EH (cell line): ENCODE measurements at regions not wholly inside any gene's neighbourhood (a gene's known extent, or its start where the extent isn't known, plus 50 kb on each side); places are given as distances from the start of the nearest gene placed in this dataset.

Experiments used
- DNase-seq: peaks from one replicate; pipeline ENCODE4 v3.0.0-alpha.2; 2015; ENCODE audit warnings: low read depth

DNA sequence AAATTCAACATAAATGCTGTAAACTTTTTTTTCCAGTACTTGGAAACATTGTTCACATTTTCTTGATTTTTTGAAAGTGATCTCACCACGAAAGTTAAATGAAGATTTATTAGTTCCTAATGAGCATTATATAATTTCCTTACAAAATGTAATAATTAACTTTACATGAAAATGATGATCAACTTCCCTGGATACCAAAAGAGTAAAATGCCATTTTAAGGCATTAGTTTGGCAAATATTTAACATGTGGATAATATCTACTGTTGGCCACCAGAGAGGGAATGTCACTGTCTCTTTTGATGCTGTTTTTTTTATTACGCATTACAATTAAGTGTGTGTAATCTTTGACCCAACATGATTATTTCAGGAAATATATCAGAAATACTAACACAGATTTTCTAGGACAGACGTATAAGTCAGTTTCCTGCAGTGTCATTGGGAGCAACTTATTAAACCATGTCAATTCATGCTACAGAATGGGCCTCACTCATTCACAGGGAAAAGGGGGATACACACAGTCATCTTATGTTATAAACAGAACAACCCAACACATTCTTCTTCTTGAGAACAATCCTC is 903.9 kb upstream of the ADGRL2 start:
- DNase-seq: no peak

DNA sequence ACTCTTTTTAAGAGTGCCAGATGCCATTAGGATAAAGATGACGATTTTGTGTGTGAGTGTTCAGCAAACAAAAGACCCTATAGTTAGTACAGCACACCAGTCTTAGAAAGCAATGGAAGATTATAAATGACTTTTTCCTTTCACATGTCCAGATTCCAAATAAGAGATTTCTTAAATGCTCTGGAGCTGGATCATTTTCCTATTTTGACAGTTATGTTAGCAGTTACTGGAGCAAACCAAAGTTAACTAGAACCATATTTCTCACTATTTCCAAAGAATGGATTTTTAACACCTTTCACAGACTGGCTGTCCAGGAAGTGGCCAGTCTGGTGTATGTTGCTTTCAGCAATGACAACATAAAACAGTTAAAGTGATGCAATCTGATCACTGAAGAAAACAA is 905.8 kb upstream of the ADGRL2 start:
- no peak for DNase-seq

DNA sequence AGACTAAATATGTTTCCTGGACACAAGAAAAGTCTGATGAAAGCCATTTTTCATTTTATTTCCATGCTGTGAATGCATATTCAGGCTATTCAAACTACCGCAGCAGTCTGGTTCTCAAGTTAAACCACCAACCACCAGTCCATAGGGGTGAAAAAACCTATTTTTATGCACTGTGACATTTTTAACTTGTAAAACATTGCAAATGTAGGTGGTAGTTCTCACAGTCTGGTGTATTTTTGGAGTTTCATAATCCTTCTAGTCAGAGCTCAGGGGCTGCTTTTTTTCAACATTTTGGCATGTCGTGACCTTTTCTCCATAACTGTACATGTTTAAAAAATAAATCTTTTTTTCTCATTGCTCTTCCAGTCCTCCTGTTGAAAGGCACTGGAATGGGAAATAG is 907.6 kb upstream of the ADGRL2 start:
- DNase-seq: no peak

DNA sequence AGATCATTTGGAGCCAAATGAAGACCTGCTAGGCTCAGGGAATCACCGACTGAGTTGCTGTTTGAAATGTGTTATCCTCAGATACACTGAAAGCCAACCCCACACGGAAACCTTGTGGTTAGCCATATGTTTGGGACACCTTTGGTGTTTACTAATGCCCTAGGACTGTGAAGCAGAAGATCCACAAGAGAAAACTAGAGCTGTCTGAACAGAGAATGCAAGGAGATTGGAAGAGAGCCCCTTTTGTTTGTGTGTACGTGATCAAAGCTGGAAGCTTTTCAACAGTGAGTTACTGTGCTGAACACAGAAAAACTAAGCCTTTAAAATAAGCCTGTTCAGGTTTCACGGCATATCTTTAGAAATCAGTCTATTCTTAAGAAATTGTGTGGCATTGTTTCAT is 908.2 kb upstream of the ADGRL2 start:
- no peak for DNase-seq

DNA sequence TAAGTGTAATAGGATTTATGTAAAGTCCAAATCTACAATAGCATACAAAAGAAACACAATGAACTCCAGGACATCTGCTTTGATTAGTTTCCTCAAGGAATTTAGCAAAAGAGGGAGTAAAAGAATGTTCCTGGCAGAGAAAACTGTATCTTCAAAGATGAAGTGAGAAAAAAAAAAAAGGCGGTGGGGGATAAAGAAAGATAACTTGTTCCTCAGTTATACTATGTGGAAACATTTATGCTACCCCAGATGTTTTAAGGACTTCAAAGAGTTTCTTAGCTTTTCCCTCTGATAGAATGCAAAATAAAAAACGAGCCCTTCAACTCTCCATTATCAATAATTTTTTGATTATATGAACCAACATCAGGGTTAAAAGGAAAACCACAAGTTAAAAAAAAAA is 908.9 kb upstream of the ADGRL2 start:
- no peak for DNase-seq

DNA sequence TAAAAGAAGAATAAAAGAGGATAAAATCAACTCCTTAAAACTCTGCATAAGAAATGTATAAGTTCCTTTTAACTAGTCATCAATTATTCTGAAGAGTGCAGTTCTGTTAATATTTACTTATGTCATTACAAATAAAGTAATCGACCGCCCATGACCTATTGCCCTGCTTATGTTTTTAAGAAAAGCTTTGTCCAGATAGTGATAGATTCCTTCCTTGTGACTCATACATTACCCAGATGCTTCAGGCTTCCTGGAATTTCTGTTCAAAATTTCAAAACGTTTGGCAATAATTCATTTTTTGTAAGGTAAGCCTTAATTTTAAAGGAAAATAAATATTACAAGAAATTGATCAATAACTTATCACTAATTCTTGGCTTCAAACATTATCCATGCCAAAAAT is 918.2 kb upstream of the ADGRL2 start:
- DNase-seq: peak; percentile 1

DNA sequence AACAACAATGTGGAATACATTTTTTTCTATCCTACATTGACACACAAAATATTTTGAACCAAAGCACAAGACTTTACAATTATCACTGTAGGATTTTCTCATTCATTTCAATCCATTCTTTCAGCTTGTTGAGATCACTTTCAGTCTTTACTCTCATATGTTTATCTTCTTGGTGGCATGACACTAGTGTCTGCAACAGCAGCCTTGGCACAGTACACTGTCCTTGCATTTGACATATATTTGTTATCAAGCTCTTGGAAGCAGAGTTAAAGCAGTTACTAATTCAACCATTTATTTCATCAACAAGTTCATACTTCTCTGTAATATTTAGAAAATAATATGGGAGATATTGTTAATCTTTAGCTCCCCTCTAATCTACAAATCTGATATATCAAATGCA is 922.4 kb upstream of the ADGRL2 start:
- DNase-seq: no peak

DNA sequence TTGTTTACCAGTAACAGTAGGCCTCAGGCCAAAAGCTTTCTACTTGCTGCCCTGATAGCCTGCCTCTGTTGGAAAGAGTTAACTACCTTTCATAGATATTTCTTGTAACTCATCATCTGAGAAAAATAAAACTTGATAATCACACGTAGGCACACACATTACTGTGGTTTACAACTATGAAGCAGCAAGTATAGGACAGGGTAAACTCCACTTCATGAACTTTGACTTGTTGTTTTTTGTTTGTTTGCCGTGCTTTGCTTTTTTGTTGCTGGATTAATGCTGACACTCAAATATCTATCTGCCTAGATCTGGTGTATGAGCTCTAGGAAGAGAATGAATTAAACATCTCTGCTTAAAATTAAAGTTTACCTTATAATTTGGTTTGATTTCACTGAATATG is 924.7 kb upstream of the ADGRL2 start:
- no peak for DNase-seq

DNA sequence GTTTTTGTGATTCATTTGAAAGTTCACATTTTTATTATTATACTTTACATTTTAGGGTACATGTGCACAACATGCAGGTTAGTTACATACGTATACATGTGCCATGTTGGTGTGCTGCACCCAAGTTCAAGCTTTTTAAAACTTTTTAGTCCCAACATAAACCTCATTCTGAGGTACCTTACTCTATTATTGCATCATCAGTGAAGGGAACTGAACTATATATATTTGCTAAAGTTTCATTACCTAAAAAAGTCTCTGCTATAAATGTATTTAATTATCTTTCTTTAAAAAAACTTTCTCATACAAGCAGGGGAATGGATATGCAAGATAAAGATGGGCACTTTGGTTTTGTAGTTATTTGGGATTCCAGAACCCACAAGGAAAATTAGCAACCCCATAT is 931.4 kb upstream of the ADGRL2 start:
- no peak for DNase-seq

DNA sequence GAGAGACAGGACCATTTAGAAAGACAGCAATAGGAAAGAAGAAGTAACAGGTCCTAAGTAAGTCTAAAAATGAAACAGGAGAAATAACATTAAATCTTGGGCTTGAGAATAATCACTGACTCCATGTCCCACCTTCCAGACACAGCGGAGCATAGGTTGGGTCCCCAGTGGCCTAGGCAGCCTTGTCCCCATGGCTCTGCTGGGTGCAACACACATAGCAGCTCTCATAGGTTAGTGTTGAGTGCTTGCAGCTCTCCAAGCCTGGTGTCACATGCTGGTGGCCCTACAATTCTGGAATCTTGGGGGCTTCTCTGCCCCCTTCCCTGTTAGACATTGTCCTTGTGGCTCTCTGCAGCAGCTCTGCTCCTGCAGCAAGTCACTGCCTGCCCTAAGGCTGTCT is 952.8 kb upstream of the ADGRL2 start:
- DNase-seq: no peak

DNA sequence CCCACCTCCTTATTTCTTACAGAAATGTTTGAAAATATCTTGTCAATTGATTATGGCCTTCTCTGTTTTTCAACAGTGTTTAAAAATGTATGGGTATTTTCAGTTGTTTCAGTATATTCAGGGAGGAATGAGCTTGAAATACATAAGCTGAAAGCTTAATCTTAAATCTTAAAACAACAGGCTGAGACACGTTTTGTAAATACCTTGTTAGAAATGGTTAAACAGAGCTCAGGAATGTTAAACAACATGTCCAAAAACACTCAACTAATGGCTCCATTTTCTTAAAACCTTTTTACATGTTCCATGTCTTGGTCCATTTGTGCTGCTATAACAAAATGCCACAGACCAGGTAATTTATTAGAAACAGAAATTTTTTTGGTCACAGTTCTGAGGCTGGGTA is 953.8 kb upstream of the ADGRL2 start:
- DNase-seq: no peak

DNA sequence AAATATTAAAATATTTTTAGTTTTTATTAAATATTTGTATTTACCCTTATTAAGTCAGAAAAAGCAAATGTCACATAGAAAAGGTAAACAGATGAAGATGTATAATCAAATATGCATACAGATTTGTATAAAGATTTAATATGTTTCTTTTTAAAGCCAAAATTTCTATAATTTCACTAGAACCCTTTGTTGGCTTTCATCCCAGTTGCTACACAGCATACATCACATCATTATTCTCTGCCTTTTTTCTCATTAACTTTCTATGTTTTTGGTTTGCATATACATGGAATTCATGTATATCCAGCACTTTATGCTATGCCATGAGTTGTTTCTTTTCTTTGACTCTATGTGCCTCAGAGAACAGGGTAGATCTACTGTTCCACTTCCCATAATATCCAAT is 957.9 kb upstream of the ADGRL2 start:
- no peak for DNase-seq

DNA sequence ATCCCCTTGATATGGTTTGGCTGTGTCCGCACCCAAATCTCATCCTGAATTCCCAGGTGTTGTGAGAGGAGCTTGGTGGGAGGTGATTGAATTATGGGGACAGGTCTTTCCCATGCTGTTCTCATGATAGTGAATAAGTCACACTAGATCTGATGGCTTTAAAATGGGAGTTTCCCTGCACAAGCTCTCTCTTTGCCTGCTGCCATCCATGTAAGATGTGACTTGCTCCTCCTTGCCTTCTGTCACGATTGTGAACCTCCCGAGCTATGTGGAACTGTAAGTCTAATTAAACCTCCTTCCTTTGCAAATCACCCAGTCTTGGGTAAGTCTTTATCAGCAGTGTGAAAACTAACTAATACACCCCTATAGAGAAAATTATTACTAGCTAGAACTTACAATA is 959.5 kb upstream of the ADGRL2 start:
- no peak for DNase-seq

DNA sequence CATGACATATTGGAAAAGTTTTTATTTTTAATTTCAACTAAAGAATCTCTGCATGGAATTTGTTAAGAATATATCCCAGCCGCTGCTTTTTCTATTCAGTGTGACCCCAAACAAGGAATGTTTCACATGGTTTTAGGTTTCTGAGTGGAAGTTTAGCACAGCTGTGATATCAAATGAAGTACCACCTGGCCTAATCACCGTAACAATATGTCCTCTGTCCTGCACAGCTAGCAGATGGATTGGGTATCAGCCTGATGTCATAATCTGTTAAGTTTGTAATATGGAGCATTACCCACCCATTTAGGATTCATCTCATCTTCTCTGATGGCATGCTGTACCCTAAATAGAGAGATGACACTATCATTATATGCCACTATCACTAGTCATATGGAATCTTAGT is 963.7 kb upstream of the ADGRL2 start:
- no peak for DNase-seq

DNA sequence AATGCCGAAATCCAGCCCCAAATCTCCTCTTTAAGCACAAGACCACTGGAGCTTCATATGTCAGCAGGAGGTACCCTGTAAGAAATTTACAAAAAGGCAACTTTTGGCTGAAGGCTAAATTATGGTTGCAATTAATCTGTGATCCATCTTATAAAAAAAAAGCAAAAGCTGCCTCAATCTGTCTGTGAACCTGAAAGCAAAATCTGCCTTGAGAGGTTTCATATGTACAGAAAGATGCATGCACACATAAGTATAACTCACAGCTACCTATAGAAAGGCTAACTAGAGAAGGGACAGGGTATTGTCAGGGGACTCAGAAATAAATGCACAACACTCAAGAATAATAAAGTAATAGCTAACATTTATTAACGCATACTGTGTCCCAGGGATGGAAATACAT is 964.2 kb upstream of the ADGRL2 start:
- DNase-seq: no peak

DNA sequence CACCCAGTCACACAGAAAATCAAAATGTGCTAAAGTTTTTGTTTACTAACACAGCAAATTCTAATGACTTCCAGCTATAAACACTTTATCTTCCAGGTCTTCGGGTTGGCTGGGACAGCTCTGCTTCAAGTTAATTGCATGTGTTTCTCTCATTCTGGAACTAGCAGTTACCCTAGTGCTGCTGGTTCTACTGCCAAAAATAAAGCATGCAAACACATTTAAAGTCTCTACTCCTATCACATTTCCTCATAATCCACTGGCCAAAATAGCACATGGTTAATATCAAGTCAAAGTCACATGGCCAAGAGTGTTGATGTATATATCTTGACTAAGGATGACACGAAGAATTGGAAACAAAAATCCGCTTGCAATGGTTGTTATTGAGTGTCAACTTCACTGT is 973.1 kb upstream of the ADGRL2 start:
- DNase-seq: no peak

DNA sequence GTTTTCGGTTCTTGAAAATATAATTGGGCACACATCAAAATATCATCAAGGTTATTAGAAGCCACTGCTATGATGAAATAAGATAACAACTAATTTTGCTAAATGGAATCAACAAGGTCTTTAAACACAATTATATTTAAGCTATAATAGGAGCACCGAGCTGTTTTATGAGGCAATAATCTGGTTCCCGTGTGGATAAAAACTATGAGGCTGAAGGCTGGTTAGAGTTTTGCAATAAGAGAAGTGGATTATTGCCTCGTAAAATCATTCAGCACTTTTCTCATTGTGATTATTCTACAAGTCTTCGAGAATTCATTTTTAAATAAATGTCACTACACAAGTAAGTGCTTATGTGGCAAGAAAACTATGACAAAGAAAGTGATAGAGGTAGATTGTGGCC is 975.7 kb upstream of the ADGRL2 start:
- DNase-seq: no peak

DNA sequence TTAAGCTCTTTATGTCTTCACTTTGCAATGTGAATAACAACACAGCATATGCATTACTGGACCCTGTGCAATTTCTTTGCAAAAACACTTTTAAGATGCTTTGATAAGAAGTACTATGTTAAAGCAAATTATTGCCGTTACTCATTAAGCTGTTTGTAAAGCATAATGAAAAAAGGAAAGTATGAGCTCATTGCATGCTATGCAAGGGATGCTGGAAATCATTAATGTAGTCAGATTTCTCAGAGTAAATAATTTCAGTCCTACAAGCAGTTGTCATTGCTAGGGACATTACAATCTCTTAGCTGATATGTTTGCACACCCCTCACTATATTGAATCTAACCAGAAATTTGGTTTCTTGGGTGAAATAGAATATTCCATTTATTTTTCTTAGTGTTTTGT is 982.5 kb upstream of the ADGRL2 start:
- no peak for DNase-seq

DNA sequence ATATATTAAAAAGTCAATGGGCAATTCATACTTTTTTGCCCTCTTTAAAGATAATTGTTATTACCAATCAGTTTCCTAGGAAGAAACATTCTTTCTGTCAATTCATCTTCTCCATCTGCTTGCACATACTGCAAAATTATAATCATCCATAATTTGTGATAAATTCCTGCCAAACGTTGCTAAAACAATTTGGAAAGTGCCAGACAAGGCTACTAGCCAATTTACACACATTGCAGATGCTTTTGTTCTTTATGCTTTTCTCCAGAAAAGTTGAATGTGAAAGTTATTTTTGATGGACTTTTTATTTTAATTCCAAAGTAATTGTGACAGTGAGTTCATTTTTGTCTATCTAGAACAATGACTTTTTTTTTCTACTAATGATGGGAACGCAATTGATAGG is 992.8 kb upstream of the ADGRL2 start:
- no peak for DNase-seq

DNA sequence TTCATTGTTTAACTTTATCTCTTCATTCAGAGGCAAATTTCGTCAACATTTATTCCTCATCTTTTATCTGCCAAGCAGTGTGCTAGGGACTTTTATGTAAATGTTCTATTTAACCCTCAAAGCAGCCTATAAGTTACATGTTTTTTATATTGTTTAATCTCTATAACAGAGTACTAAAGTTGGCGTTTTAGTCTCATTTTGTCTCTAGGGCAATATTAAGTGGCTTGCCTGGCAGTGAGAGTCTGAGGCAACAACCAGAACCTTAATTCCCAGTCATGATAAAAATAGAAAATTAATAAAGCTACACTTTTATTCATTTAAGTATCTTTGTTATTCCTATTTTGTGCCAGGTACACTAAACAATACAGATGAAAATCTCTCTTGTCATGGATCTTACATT is 994.3 kb upstream of the ADGRL2 start:
- DNase-seq: no peak

DNA sequence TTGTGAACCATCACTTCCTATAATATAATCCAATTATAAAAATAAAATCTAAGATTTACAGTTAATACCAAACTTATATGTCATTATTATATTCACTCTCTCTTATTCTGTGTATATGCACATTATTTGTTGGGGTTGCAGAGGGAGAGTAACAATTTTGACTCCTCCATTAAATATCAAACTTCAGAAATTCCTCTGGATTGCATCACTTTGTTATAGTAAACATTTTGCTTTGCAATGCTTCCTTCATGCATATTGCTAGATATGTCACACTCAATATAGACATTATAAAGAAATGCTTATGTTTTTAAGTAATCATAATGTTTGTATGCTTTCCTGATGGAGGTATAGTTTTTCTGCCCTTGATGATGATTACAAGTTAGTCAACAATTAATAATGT is 999.0 kb upstream of the ADGRL2 start:
- DNase-seq: no peak

DNA sequence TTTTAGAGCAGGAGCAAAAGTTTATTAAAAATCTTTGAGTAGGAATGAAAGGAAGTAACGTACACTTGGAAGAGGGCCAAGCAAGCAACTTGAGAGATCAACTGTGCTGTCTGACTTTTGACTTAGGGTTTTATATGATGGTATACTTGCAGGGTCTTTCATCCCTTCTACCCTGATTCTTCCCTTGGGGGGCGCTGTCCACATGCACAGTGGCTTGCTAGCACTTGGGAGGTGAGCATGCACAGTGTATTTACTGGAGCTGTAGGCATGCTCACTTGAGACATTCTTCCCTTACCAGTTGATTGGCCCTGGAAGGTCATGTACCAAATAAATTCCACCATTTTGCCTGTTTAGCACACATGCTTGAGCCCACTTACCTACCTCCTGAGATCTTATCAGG is 1001.3 kb upstream of the ADGRL2 start:
- DNase-seq: no peak

DNA sequence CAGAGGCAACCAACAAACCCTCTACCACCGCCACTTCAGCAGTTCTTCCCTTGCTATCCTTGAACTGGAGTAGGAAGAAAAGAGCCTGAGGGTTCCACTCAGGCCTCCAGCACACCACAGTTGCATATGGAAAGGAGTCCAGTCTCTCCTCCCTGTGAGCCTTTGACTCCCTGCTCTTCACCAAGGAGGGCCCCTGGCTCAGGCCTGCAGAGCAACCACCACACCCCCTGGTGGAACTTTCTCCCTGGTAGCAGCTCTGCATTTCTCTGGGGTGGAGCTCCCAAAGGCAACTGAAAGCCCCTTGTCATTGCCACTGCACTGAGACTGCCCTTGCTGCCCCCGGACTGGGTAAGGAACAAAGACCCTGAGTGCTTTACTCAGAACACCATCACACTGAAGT is 1021.5 kb upstream of the ADGRL2 start:
- DNase-seq: no peak

DNA sequence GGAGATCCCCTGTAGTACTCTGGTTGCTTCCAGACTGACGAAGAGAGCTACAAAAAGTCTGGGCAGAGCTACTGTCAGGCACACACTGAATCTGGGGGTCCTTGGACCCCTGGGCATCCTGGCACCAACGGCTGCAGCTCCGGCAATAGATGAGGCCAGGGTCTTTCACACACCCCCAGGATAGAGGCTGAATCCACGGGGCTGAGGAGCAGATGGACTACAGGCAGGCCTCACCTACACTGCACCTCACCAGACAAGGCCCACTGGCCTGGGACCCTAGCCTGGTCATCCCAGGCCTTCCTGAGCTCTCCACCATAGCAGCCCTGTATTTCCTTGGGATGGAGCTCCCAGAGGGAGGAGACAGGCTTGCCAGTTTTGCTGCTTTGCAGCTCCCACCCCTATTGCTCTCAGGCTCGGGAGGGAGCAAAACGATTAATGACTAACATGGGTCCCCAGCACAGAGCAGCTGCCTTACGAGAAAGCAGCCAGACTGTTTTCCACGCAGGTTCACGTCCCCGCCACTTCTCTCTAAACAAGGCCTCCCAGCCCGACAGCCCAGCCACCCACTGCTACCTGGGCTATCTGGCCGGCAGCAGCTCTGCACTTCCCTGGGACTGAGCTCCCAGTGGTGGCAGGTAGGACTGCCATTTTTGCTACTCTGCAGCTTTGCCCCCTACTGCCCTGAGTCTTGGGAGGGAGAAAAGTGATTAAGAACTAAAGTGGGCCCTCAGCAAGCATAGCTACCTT is 1022.5 kb upstream of the ADGRL2 start:
- DNase-seq: no peak
